ENCODE measurements at regions not wholly inside any gene's neighbourhood (a gene's known extent, or its start where the extent isn't known, plus 50 kb on each side); places are given as distances from the start of the nearest gene placed in this dataset.

GRCh38 chr6:159533568-159533967 lies 159.5 kb downstream of the SOD2 start:
- TF ChIP-seq CTCF (optimal IDR thresholded peaks at IDR 0.05 in 1 of 3, IDR thresholded peaks at IDR 0.05 in 1 of 3, conservative IDR thresholded peaks at IDR 0.05 in 1 of 3; ENCODE audit: extremely low read depth in 1 of 3, insufficient read depth in 2 of 3, low read length in 3 of 3) = no peak
- TF ChIP-seq EZH2 (IDR thresholded peaks at IDR 0.05; ENCODE audit: low read length) = no peak

Measured in keratinocyte (primary cell).